ENCODE measurements at regions not wholly inside any gene's neighbourhood (a gene's known extent, or its start where the extent isn't known, plus 50 kb on each side); places are given as distances from the start of the nearest gene placed in this dataset.
"Not testable (repeated sequence)": the region's sequence is repeated elsewhere in the genome, so short reads cannot be mapped to it uniquely, and the experiment has no call there.

- no peak for TF ChIP-seq SUZ12 (IDR thresholded peaks at IDR 0.05)
- TF ChIP-seq BHLHE40 (IDR thresholded peaks at IDR 0.05; ENCODE audit: borderline replicate concordance), result no peak
- TF ChIP-seq SP1 (IDR thresholded peaks at IDR 0.05), result no peak
- TF ChIP-seq L3MBTL2 (conservative IDR thresholded peaks at IDR 0.05), result no peak
- no peak for TF ChIP-seq CTBP1 (IDR thresholded peaks at IDR 0.05; ENCODE audit: borderline replicate concordance)
- no peak for TF ChIP-seq HDGF (IDR thresholded peaks at IDR 0.05; ENCODE audit: borderline replicate concordance)
- TF ChIP-seq NFRKB (IDR thresholded peaks at IDR 0.05), result no peak
- no peak for TF ChIP-seq FOXK2 (IDR thresholded peaks at IDR 0.05)
- TF ChIP-seq TARDBP (IDR thresholded peaks at IDR 0.05), result no peak
- POLR2A ChIA-PET, result no interaction called here
- CTCF ChIA-PET, result no interaction called here
Measured at GRCh38 chr10:30683496-30683895, 53.9 kb upstream of the LYZL2 start.

GRCh38 chr10:30682377-30683199 lies 53.0 kb upstream of the LYZL2 start:
- POLR2A ChIA-PET; DNase-seq (ENCODE audit: extremely low spot score); CTCF ChIA-PET: not testable (repeated sequence)

More at GRCh38 chr10:30683496-30683895, 53.9 kb upstream of the LYZL2 start:
- no peak for DNase-seq (ENCODE audit: extremely low spot score)

- TF ChIP-seq L3MBTL2 (conservative IDR thresholded peaks at IDR 0.05), result no peak
- no peak for TF ChIP-seq HDGF (IDR thresholded peaks at IDR 0.05; ENCODE audit: borderline replicate concordance)
- TF ChIP-seq ELF4 (IDR thresholded peaks at IDR 0.05), result no peak
- TF ChIP-seq CTBP1 (IDR thresholded peaks at IDR 0.05; ENCODE audit: borderline replicate concordance), result no peak
- TF ChIP-seq ARNT (IDR thresholded peaks at IDR 0.05), result no peak
- TF ChIP-seq BHLHE40 (IDR thresholded peaks at IDR 0.05; ENCODE audit: borderline replicate concordance), result no peak
- TF ChIP-seq NFRKB (IDR thresholded peaks at IDR 0.05), result no peak
- no peak for TF ChIP-seq TARDBP (IDR thresholded peaks at IDR 0.05)
- no peak for TF ChIP-seq FOXA1 (IDR thresholded peaks at IDR 0.05)
- no peak for TF ChIP-seq PKNOX1 (IDR thresholded peaks at IDR 0.05)
- TF ChIP-seq SUZ12 (IDR thresholded peaks at IDR 0.05), result no peak
- TF ChIP-seq LEF1 (IDR thresholded peaks at IDR 0.05; ENCODE audit: borderline replicate concordance), result no peak
- no peak for TF ChIP-seq FOXM1 (IDR thresholded peaks at IDR 0.05; ENCODE audit: borderline replicate concordance)
- TF ChIP-seq FOXK2 (IDR thresholded peaks at IDR 0.05), result no peak
- no peak for TF ChIP-seq SP1 (IDR thresholded peaks at IDR 0.05)
- TF ChIP-seq ZNF384 (IDR thresholded peaks at IDR 0.05), result no peak
- POLR2A ChIA-PET, result no interaction called here
- no peak for DNase-seq (ENCODE audit: extremely low spot score)
- CTCF ChIA-PET, result interaction anchor here (0.6 kb wide), 1 partner anchor 10 kb away, joined by 3 read pairs; no protein-coding TSS in a partner anchor
Measured at GRCh38 chr10:30680908-30681307, 51.4 kb upstream of the LYZL2 start.
